ENCODE measurements at regions not wholly inside any gene's neighbourhood (a gene's known extent, or its start where the extent isn't known, plus 50 kb on each side); places are given as distances from the start of the nearest gene placed in this dataset.

DNA sequence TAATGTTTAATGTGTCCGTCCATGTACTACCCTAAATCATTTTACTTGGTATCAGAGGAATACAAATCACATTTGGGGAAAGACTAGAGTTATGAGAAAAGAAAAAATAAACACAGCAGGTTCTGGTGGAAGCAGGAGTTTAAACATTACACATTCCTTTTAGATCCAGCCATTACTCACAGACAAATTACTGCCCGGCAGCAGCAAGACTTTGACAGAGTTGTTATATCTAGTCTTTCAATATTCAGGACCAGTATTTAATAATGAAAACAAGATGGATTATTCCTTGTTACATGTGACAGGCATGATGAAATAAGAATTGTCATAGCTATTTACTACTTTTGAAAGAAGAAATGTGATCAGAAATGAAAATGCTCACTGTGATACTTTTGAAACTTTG is 131.8 kb upstream of the GNAI1 start:
- Histone ChIP-seq H3K36me3 (ENCODE audit: control insufficient read depth in 2 of 2, insufficient read depth in 2 of 2, low read length in 1 of 2) (no peaks in the 10 kb centered on the region), H3K27ac (ENCODE audit: control insufficient read depth, insufficient read depth) (no peak overlapping the region), H3K9me3 (replicated peaks; ENCODE audit: control insufficient read depth, insufficient read depth, low read length) (no peaks in the 10 kb centered on the region), H3K9ac (ENCODE audit: control insufficient read depth, insufficient read depth, low read length) (no peak overlapping the region), H4K20me1 (ENCODE audit: control insufficient read depth, insufficient read depth) (no peaks in the 10 kb centered on the region), H3K79me2 (ENCODE audit: control insufficient read depth, insufficient read depth, low read length) (no peaks in the 10 kb centered on the region), H2AFZ (ENCODE audit: control insufficient read depth, low read depth, low read length) (no peak overlapping the region), H3K4me3 (no peak overlapping the region), H3K27me3 (replicated peaks in 1 of 2; ENCODE audit: control insufficient read depth in 2 of 2, insufficient read depth in 2 of 2, low read length in 1 of 2) (no peaks in the 10 kb centered on the region), H3K4me1 (ENCODE audit: control insufficient read depth, insufficient read depth, low read length) (no peaks in the 10 kb centered on the region), H3K4me2 (ENCODE audit: control insufficient read depth, insufficient read depth) (no peak overlapping the region)
- ChIA-PET SMC1A (ENCODE audit: uncharacterized antibody, unreplicated experiment) (no interaction called here), CTCF (no interaction called here), POLR2A (no interaction called here), RAD21 (ENCODE audit: unreplicated experiment) (no interaction called here)
- FAIRE-seq: no peak
- BruUV-seq (replicated peaks): no TSS peak
- intact Hi-C loops (cut with micrococcal nuclease; ENCODE audit: unreplicated experiment): no loop called here
- in situ Hi-C loops (cut with MboI): loop anchor here (25.0 kb wide), 1 partner anchor 716 kb away; no protein-coding TSS in a partner anchor
- TF ChIP-seq CREB1 (IDR thresholded peaks at IDR 0.05; ENCODE audit: low read depth) (no peak), CBX5 (IDR thresholded peaks at IDR 0.05; ENCODE audit: low read depth) (no peak), BMI1 (IDR thresholded peaks at IDR 0.05; ENCODE audit: borderline replicate concordance) (no peak), CBFB (IDR thresholded peaks at IDR 0.05; ENCODE audit: low read depth) (no peak), PAX8 (IDR thresholded peaks at IDR 0.05) (no peak), KLF5 (IDR thresholded peaks at IDR 0.05; ENCODE audit: partially characterized antibody) (no peak), POLR2AphosphoS5 (IDR thresholded peaks at IDR 0.05; ENCODE audit: low read length) (no peak), IRF3 (IDR thresholded peaks at IDR 0.05) (no peak), RAD21 (IDR thresholded peaks at IDR 0.05; ENCODE audit: insufficient read depth, low read depth, low read length) (no peak), EED (IDR thresholded peaks at IDR 0.05; ENCODE audit: low read depth) (no peak)
- TF ChIP-seq, protein P1, sequence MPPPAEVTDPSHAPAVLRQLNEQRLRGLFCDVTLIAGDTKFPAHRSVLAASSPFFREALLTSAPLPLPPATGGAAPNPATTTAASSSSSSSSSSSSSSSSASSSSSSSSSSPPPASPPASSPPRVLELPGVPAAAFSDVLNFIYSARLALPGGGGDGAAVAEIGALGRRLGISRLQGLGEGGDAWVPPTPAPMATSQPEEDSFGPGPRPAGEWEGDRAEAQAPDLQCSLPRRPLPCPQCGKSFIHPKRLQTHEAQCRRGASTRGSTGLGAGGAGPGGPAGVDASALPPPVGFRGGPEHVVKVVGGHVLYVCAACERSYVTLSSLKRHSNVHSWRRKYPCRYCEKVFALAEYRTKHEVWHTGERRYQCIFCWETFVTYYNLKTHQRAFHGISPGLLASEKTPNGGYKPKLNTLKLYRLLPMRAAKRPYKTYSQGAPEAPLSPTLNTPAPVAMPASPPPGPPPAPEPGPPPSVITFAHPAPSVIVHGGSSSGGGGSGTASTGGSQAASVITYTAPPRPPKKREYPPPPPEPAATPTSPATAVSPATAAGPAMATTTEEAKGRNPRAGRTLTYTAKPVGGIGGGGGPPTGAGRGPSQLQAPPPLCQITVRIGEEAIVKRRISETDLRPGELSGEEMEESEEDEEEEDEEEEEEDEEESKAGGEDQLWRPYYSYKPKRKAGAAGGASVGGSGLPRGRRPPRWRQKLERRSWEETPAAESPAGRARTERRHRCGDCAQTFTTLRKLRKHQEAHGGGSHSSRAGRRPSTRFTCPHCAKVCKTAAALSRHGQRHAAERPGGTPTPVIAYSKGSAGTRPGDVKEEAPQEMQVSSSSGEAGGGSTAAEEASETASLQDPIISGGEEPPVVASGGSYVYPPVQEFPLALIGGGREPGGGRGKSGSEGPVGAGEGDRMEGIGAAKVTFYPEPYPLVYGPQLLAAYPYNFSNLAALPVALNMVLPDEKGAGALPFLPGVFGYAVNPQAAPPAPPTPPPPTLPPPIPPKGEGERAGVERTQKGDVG (CRISPR knock-in tag; IDR thresholded peaks at IDR 0.05): no peak
- TF ChIP-seq, protein P2, sequence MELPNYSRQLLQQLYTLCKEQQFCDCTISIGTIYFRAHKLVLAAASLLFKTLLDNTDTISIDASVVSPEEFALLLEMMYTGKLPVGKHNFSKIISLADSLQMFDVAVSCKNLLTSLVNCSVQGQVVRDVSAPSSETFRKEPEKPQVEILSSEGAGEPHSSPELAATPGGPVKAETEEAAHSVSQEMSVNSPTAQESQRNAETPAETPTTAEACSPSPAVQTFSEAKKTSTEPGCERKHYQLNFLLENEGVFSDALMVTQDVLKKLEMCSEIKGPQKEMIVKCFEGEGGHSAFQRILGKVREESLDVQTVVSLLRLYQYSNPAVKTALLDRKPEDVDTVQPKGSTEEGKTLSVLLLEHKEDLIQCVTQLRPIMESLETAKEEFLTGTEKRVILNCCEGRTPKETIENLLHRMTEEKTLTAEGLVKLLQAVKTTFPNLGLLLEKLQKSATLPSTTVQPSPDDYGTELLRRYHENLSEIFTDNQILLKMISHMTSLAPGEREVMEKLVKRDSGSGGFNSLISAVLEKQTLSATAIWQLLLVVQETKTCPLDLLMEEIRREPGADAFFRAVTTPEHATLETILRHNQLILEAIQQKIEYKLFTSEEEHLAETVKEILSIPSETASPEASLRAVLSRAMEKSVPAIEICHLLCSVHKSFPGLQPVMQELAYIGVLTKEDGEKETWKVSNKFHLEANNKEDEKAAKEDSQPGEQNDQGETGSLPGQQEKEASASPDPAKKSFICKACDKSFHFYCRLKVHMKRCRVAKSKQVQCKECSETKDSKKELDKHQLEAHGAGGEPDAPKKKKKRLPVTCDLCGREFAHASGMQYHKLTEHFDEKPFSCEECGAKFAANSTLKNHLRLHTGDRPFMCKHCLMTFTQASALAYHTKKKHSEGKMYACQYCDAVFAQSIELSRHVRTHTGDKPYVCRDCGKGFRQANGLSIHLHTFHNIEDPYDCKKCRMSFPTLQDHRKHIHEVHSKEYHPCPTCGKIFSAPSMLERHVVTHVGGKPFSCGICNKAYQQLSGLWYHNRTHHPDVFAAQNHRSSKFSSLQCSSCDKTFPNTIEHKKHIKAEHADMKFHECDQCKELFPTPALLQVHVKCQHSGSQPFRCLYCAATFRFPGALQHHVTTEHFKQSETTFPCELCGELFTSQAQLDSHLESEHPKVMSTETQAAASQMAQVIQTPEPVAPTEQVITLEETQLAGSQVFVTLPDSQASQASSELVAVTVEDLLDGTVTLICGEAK (IDR thresholded peaks at IDR 0.05; ENCODE audit: borderline replicate concordance): no peak
- TF ChIP-seq, protein P3, sequence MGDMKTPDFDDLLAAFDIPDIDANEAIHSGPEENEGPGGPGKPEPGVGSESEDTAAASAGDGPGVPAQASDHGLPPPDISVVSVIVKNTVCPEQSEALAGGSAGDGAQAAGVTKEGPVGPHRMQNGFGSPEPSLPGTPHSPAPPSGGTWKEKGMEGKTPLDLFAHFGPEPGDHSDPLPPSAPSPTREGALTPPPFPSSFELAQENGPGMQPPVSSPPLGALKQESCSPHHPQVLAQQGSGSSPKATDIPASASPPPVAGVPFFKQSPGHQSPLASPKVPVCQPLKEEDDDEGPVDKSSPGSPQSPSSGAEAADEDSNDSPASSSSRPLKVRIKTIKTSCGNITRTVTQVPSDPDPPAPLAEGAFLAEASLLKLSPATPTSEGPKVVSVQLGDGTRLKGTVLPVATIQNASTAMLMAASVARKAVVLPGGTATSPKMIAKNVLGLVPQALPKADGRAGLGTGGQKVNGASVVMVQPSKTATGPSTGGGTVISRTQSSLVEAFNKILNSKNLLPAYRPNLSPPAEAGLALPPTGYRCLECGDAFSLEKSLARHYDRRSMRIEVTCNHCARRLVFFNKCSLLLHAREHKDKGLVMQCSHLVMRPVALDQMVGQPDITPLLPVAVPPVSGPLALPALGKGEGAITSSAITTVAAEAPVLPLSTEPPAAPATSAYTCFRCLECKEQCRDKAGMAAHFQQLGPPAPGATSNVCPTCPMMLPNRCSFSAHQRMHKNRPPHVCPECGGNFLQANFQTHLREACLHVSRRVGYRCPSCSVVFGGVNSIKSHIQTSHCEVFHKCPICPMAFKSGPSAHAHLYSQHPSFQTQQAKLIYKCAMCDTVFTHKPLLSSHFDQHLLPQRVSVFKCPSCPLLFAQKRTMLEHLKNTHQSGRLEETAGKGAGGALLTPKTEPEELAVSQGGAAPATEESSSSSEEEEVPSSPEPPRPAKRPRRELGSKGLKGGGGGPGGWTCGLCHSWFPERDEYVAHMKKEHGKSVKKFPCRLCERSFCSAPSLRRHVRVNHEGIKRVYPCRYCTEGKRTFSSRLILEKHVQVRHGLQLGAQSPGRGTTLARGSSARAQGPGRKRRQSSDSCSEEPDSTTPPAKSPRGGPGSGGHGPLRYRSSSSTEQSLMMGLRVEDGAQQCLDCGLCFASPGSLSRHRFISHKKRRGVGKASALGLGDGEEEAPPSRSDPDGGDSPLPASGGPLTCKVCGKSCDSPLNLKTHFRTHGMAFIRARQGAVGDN (IDR thresholded peaks at IDR 0.05): no peak
- 46% methylated on average over 2 of the region's 2 CpGs for WGBS (ENCODE audit: insufficient coverage, insufficient replicate concordance, low lambda C conversion rate, missing lambda C conversion rate)
- DNase-seq (ENCODE audit: low read depth, low spot score): no peak
- ATAC-seq: no peak
